Smooth muscle cell (in vitro differentiated cells): ENCODE measurements at regions not wholly inside any gene's neighbourhood (a gene's known extent, or its start where the extent isn't known, plus 50 kb on each side); places are given as distances from the start of the nearest gene placed in this dataset.
A peak's percentile ranks its signal among the peaks of the same experiment; 100 is the strongest.

Source experiments
- DNase-seq: peaks from one replicate; lab custom pipeline; 2025; ENCODE audit not compliant: unreplicated experiment; lab: John Stamatoyannopoulos, UW
- H2AFZ ChIP-seq: fragments of 200-600 bp; sonication (generic); 2 replicates; pipeline ENCODE4 v1.6.0; 2016; ENCODE audit warnings: antibody characterized with exemption, low read depth, mild to moderate bottlenecking
- H3F3A ChIP-seq: fragments of 200-600 bp; sonication (generic); 2 replicates; pipeline ENCODE4 v1.6.0; 2017; ENCODE audit warnings: antibody characterized with exemption, low read depth
- H3K27ac ChIP-seq: fragments of 200-600 bp; sonication (generic); 2 replicates; pipeline ENCODE4 v1.5.1; 2016; ENCODE audit warnings: low read depth, mild to moderate bottlenecking
- H3K27me3 ChIP-seq: fragments of 200-600 bp; sonication (generic); 2 replicates; pipeline ENCODE4 v1.6.1; 2016; ENCODE audit warnings: low read depth, mild to moderate bottlenecking
- H3K36me3 ChIP-seq: fragments of 200-600 bp; sonication (generic); 2 replicates; pipeline ENCODE4 v1.5.1; 2016; ENCODE audit warnings: low read depth
- H3K4me1 ChIP-seq: fragments of 200-600 bp; sonication (generic); 2 replicates; pipeline ENCODE4 v1.5.1; 2016; ENCODE audit warnings: low read depth
- H3K4me2 ChIP-seq: fragments of 200-600 bp; sonication (generic); 2 replicates; pipeline ENCODE4 v1.6.0; 2016; ENCODE audit warnings: mild to moderate bottlenecking
- H3K4me3 ChIP-seq: fragments of 200-600 bp; sonication (generic); 2 replicates; pipeline ENCODE4 v1.5.1; 2016; ENCODE audit warnings: mild to moderate bottlenecking
- H3K79me2 ChIP-seq: fragments of 200-600 bp; sonication (generic); 2 replicates; pipeline ENCODE4 v1.6.0; 2016; ENCODE audit warnings: low read depth, mild to moderate bottlenecking
- H3K9ac ChIP-seq: fragments of 200-600 bp; sonication (generic); 2 replicates; pipeline ENCODE4 v1.6.0; 2016; ENCODE audit warnings: low read depth
- H3K9me3 ChIP-seq: fragments of 200-600 bp; sonication (generic); replicated peaks from 2 replicates; pipeline ENCODE4 v1.5.1; 2016; ENCODE audit warnings: low read depth
- H4K20me1 ChIP-seq: fragments of 200-600 bp; sonication (generic); 2 replicates; pipeline ENCODE4 v1.6.0; 2016; ENCODE audit warnings: low read depth
- CTCF ChIP-seq: fragments of 200-600 bp; sonication (generic); IDR thresholded peaks from 2 replicates; pipeline ENCODE4 v1.5.1; 2017; ENCODE audit warnings: borderline replicate concordance, mild to moderate bottlenecking, antibody characterized with exemption; ENCODE audit not compliant: insufficient read depth, poor library complexity, severe bottlenecking
- WGBS: methylation state at CpG from one replicate; pipeline ENCODE4 v1.1.7; 2016; ENCODE audit warnings: low lambda C conversion rate; 5-methylcytosine and 5-hydroxymethylcytosine counted together

DNA sequence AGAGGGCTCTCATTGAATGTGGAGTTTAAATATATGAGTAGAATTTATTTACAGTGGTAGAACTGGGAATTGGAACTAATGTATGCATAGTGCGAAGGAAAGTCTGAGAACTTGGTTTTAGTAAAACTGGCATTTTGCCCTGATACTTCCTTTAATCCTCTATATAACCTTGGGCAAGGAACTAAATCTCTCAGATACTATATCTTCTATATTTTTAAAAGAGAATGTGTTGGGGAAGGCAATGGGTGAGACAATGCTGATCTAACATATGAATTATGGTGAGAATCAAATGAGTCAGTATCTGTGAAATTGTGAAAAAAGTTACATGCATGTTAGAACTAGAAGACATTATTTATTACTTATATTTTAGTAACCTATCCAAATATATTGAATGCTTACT is 2109.4 kb upstream of the PIK3C3 start:
- H3K79me2 ChIP-seq: no peaks in the 10 kb centered on the region
- no peak overlapping the region for H3K9ac ChIP-seq

GRCh38 chr18:39845106-39845505 is 2109.9 kb upstream of the PIK3C3 start:
- Histone ChIP-seq H3K27me3 (no peaks in the 10 kb centered on the region), H3K4me1 (peaks cover 10% of the 10 kb centered on the region), H2AFZ (no peak overlapping the region), H3K4me2 (no peak overlapping the region), H3K27ac (no peak overlapping the region), H3K9ac (no peak overlapping the region), H4K20me1 (no peaks in the 10 kb centered on the region), H3K4me3 (no peak overlapping the region), H3K9me3 (no peaks in the 10 kb centered on the region), H3K36me3 (no peaks in the 10 kb centered on the region), H3F3A (no peaks in the 10 kb centered on the region), H3K79me2 (no peaks in the 10 kb centered on the region)
- 78% methylated on average over 2 of the region's 2 CpGs for WGBS
- TF ChIP-seq CTCF: no peak
- no peak for DNase-seq

More for the DNA sequence above, 2109.4 kb upstream of the PIK3C3 start:
- H4K20me1 ChIP-seq: no peaks in the 10 kb centered on the region
- H3K27ac ChIP-seq: no peak overlapping the region
- H2AFZ ChIP-seq: no peak overlapping the region
- H3K27me3 ChIP-seq: no peaks in the 10 kb centered on the region
- H3K4me1 ChIP-seq: peaks cover 10% of the 10 kb centered on the region
- DNase-seq: no peak
- 56% methylated on average over 1 of the region's 1 CpG for WGBS
- peak overlapping the region; percentile 37 for H3K4me2 ChIP-seq
- no peak overlapping the region for H3K4me3 ChIP-seq
- H3F3A ChIP-seq: no peaks in the 10 kb centered on the region
- no peak for TF ChIP-seq CTCF
- no peaks in the 10 kb centered on the region for H3K36me3 ChIP-seq
- H3K9me3 ChIP-seq: no peaks in the 10 kb centered on the region

- Histone ChIP-seq H3K27me3 (no peaks in the 10 kb centered on the region), H3F3A (no peaks in the 10 kb centered on the region), H2AFZ (no peak overlapping the region), H3K9me3 (no peaks in the 10 kb centered on the region), H3K36me3 (no peaks in the 10 kb centered on the region), H3K4me2 (no peak overlapping the region), H3K9ac (no peak overlapping the region), H3K79me2 (no peaks in the 10 kb centered on the region), H3K4me1 (peaks cover 10% of the 10 kb centered on the region), H4K20me1 (no peaks in the 10 kb centered on the region), H3K27ac (no peak overlapping the region), H3K4me3 (no peak overlapping the region)
- no peak for DNase-seq
- 85% methylated on average over 4 of the region's 4 CpGs for WGBS
- no peak for TF ChIP-seq CTCF
These were observed 2111.5 kb upstream of the PIK3C3 start for GRCh38 chr18:39843546-39843945.

GRCh38 chr18:39842366-39842914 is 2112.6 kb upstream of the PIK3C3 start:
- Histone ChIP-seq H3K27me3 (no peaks in the 10 kb centered on the region), H3K4me2 (peak overlapping the region; percentile 92), H3K36me3 (no peaks in the 10 kb centered on the region), H2AFZ (no peak overlapping the region), H4K20me1 (no peaks in the 10 kb centered on the region), H3K9me3 (no peaks in the 10 kb centered on the region), H3K9ac (no peak overlapping the region), H3K4me3 (no peak overlapping the region), H3K4me1 (peaks cover 10% of the 10 kb centered on the region), H3K79me2 (no peaks in the 10 kb centered on the region), H3K27ac (no peak overlapping the region), H3F3A (no peaks in the 10 kb centered on the region)
- no peak for TF ChIP-seq CTCF
- no peak for DNase-seq
- 38% methylated on average over 9 of the region's 9 CpGs for WGBS
